ENCODE measurements at regions not wholly inside any gene's neighbourhood (a gene's known extent, or its start where the extent isn't known, plus 50 kb on each side); places are given as distances from the start of the nearest gene placed in this dataset.

GRCh38 chr3:116767726-116768125 lies 58.1 kb downstream of the TUSC7 start:
- DNase-seq = no peak

DNA sequence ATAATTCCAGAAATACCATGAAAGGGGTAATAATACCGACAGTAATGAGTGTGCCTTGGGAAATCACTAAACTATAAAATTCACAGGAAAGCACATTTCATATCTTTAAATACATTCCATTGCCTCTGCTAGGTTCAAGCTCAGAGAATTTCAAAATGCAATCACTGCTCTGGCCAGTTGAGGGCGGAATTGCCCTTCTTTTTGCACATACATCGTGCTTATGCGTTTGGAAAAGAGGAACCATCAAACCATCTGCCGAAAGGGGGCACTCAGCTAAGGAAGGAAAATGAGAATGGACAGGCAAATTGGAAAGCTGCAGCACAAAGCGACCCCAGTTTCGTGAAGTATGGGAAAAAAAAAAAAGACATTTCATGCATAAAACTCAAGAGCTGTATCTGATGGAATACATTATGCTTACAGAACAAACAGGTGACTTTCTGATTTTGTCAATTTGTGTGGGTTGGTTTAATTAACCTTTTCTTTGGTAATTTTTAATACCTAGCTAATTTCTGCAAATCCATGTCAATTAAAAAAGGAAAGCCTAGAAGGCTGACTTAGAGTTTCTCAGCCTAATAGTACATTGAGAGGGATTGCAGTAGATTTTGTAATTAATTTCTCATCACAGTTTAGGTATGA lies 61.4 kb downstream of the TUSC7 start:
- no peak for DNase-seq

- no peak for DNase-seq
Measured at GRCh38 chr3:116776880-116777785, 67.6 kb downstream of the TUSC7 start.

DNA sequence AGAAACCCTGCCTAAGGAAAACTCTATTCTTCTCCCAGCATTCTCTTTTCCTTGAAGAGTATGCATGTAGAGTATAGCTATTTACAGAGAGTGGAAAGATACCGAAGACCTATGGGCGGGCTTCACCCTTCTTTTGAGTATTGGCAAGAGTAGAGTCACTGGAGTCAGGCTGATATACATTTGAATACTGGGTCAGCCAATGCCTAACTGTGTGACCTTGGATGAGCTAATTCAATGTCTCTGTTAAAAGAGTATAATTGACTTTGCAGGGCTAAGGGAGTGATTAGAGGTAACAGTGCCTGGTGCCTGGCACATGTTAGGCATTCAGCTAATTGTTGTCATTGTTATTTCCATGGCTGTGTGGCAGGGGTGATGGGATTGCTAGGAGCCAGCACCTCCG lies 75.6 kb downstream of the TUSC7 start:
- DNase-seq = no peak

GRCh38 chr3:116802651-116803050 lies 93.1 kb downstream of the TUSC7 start:
- DNase-seq = no peak

- DNase-seq = no peak
Measured at GRCh38 chr3:116806351-116806750, 96.8 kb downstream of the TUSC7 start.

DNA sequence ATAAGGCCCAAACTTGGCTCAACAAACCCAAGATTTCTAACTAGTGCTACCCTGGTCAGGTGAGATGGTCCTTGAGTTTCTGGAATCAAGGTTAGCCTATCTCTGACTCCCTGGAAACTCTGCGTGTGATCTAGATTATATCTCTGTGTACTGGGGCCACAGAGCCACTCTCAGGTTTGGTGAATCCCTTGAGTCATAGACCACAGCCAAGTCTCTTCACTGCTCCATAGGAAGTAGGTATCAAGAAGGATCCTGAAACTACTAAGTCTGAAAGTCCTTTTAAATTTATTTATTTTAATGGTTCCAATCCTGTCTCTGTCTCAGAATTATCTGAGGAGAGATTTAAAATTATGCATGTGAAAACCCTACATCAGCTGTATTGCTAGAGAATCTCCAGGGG lies 99.1 kb downstream of the TUSC7 start:
- DNase-seq = no peak

DNA sequence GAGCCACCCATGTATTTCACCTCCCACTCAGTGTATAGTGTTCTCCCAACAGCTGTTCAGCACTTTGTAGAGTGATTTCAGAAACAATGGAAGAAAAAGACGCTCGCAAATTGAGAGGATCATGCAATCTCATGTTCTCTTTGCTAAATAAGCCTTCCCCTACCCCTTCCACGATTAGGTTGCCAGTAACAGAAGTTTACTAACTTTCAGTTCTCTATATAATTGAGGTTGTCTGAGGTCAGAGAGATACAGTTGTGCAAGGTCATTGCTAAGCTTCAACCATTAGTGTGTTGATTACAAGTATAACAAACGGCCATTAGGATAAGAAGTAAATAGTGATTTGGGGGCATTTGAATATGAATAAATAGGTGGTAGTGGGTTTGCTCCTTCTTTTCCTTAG lies 99.6 kb downstream of the TUSC7 start:
- no peak for DNase-seq

DNA sequence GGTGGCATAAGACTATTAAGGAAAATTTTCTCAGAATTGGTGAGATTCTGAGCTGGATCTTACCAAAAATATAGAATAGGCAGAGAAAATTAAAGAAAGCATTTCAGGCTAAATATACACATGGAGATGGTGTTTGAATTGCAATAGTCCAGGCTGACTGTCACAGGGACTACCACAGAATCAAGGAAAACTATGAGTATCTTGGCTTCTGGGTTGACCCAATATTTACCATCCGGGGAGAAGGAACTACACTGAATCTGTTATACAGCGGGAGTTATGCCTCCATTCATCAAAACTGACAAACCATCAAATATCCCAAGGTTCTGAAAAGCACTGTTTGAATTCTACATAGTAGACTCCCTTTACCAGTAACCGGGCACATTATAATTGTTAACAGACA lies 102.2 kb downstream of the TUSC7 start:
- DNase-seq = no peak

- no peak for DNase-seq
Measured at GRCh38 chr3:116812949-116813348, 103.4 kb downstream of the TUSC7 start.

DNA sequence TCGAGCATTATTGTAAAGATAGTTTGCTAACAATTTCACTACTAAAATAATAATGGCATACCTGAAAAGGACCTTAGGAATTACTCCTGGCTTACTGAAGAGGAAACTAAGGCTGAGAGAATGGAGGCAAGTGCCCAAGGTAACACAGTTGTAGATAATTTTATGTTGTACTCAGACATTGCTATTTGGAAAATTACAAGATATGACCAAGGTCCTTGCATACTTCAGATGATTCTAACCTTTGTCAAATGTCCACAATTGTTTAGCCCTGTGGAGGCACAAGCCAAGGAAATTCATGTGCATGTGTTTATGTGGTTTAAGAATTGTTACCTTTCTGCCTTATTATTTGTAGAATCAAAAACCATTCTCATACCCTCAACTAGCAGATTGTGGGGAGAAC lies 105.7 kb downstream of the TUSC7 start:
- no peak for DNase-seq

- DNase-seq = no peak
Measured at GRCh38 chr3:116815831-116816588, 106.4 kb downstream of the TUSC7 start.

- no peak for DNase-seq
Measured at GRCh38 chr3:116821371-116821770, 111.8 kb downstream of the TUSC7 start.

GRCh38 chr3:116824208-116824607 lies 114.6 kb downstream of the TUSC7 start:
- DNase-seq = no peak

GRCh38 chr3:116833202-116833601 lies 123.6 kb downstream of the TUSC7 start:
- no peak for DNase-seq

DNA sequence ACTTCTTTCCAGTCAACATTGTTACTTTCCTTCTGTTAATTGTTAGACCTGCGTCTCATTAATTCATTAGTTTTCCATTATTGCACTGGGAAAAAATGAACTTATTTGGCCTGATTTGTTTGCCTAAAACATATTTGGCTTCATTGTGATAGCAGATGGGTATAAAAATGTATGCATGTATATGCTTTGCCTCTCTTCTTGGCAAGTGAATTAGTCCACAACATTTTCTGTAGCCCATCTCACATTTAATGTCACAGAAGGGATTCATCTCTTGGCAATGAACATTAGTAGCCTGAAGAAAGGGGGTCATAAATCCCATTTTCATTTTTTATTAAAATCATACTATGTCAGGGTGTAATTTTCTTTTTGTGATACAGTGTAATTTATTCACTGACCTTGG lies 125.2 kb downstream of the TUSC7 start:
- DNase-seq = no peak

DNA sequence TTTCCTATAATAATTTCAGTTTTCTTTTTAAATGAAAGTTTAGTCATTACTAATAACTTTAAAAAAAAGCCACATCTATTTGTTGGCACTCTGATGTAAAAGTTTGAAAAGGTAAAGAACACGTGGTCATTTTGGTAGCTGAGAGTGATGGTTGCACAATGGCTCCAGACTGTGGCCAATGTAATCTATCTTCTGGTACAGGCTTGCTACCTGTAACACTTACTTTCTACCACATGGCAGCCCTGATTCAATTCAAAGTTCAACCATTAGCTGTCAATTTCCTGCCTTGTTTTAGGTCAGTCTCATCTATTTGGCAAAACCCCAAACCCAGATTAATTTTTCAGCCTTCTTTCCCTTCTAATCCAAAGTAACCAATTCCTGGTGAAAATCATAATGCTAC lies 126.1 kb downstream of the TUSC7 start:
- DNase-seq = no peak

DNA sequence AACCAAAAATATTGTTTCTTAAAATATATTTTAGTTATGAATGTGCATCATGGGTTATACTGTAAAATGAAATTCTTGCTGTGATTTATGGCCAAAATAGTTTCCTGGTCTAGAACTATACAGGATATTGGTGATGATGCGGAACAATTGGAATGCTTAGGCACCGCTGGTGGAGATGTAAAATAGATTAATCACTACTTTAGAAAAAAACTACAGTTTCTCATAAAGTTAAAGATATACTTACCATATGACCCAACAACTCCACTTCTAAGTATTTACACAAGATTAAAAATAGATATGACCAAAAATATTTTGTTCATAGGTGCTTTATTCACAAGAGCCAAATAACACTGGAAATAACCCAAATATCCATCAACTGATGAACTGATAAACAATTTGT lies 126.7 kb downstream of the TUSC7 start:
- DNase-seq = no peak

DNA sequence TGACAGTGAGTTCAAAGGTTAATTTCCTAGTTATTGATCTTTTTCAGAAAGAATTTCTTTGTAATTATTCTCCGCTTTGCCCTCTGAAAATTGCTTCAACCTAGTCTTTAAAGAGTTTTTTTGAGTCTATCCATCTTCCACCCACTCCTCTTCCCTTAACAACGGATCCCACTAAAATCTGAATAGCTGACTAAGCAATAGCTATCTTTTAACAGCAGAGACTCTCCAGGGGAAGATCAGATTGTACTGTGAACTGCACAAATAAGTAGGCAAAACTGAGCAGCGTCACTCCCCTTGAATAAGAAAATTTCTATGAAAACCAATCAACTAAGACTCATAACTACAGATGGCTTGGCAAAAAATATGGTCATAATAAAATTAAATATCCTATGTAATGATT lies 127.9 kb downstream of the TUSC7 start:
- DNase-seq = no peak

GRCh38 chr3:116841003-116841735 lies 131.6 kb downstream of the TUSC7 start:
- DNase-seq = no peak

DNA sequence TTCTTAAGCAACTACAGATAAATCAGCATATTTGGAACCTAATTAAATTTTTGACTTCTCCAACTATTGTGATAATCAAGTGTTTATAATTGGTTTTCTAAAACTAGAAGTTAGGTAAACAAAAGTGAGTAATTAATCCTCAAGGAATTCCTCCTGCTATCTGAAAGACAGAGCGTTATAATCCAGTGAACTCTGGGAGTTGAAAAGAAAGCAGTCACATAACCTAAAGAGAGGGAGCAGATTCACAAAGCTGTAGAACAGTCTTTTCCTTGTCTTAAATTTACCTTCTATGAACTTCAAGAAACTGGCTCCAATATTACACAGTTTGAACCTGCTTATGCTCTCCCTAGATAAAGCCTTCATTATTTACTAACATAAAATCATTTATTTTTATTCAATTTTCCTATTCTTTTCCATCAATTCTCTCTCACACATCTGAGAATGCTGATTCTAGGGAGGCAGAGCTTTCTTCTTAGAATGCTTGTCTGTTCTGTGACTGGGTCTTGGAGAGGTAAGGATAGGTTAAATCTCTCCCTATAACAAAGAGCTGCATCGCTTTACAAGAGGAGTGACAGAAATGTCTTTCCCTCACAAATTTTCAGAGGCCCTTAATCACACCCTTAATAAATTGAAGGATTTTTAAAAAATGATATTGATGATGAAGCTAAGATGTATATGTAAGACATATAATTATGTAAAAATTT lies 132.8 kb downstream of the TUSC7 start:
- DNase-seq = no peak

- no peak for DNase-seq
Measured at GRCh38 chr3:116848248-116848829, 138.8 kb downstream of the TUSC7 start.
